Smooth muscle cell (in vitro differentiated cells): ENCODE measurements at regions not wholly inside any gene's neighbourhood (a gene's known extent, or its start where the extent isn't known, plus 50 kb on each side); places are given as distances from the start of the nearest gene placed in this dataset.

Experiments
- DNase-seq: peaks from one replicate; lab custom pipeline; 2025; ENCODE audit not compliant: unreplicated experiment; lab: John Stamatoyannopoulos, UW
- H2AFZ ChIP-seq: fragments of 200-600 bp; sonication (generic); 2 replicates; pipeline ENCODE4 v1.6.0; 2016; ENCODE audit warnings: antibody characterized with exemption, low read depth, mild to moderate bottlenecking
- H3F3A ChIP-seq: fragments of 200-600 bp; sonication (generic); 2 replicates; pipeline ENCODE4 v1.6.0; 2017; ENCODE audit warnings: antibody characterized with exemption, low read depth
- H3K27ac ChIP-seq: fragments of 200-600 bp; sonication (generic); 2 replicates; pipeline ENCODE4 v1.5.1; 2016; ENCODE audit warnings: low read depth, mild to moderate bottlenecking
- H3K27me3 ChIP-seq: fragments of 200-600 bp; sonication (generic); 2 replicates; pipeline ENCODE4 v1.6.1; 2016; ENCODE audit warnings: low read depth, mild to moderate bottlenecking
- H3K36me3 ChIP-seq: fragments of 200-600 bp; sonication (generic); 2 replicates; pipeline ENCODE4 v1.5.1; 2016; ENCODE audit warnings: low read depth
- H3K4me1 ChIP-seq: fragments of 200-600 bp; sonication (generic); 2 replicates; pipeline ENCODE4 v1.5.1; 2016; ENCODE audit warnings: low read depth
- H3K4me2 ChIP-seq: fragments of 200-600 bp; sonication (generic); 2 replicates; pipeline ENCODE4 v1.6.0; 2016; ENCODE audit warnings: mild to moderate bottlenecking
- H3K4me3 ChIP-seq: fragments of 200-600 bp; sonication (generic); 2 replicates; pipeline ENCODE4 v1.5.1; 2016; ENCODE audit warnings: mild to moderate bottlenecking
- H3K79me2 ChIP-seq: fragments of 200-600 bp; sonication (generic); 2 replicates; pipeline ENCODE4 v1.6.0; 2016; ENCODE audit warnings: low read depth, mild to moderate bottlenecking
- H3K9ac ChIP-seq: fragments of 200-600 bp; sonication (generic); 2 replicates; pipeline ENCODE4 v1.6.0; 2016; ENCODE audit warnings: low read depth
- H3K9me3 ChIP-seq: fragments of 200-600 bp; sonication (generic); replicated peaks from 2 replicates; pipeline ENCODE4 v1.5.1; 2016; ENCODE audit warnings: low read depth
- H4K20me1 ChIP-seq: fragments of 200-600 bp; sonication (generic); 2 replicates; pipeline ENCODE4 v1.6.0; 2016; ENCODE audit warnings: low read depth
- WGBS: methylation state at CpG from one replicate; pipeline ENCODE4 v1.1.7; 2016; ENCODE audit warnings: low lambda C conversion rate; 5-methylcytosine and 5-hydroxymethylcytosine counted together
- TF ChIP-seq, protein P1 (sequence below): fragments of 200-600 bp; sonication (generic); IDR thresholded peaks from 2 replicates; pipeline ENCODE4 v1.5.1; 2017; ENCODE audit warnings: borderline replicate concordance, mild to moderate bottlenecking, antibody characterized with exemption; ENCODE audit not compliant: insufficient read depth, poor library complexity, severe bottlenecking

DNA sequence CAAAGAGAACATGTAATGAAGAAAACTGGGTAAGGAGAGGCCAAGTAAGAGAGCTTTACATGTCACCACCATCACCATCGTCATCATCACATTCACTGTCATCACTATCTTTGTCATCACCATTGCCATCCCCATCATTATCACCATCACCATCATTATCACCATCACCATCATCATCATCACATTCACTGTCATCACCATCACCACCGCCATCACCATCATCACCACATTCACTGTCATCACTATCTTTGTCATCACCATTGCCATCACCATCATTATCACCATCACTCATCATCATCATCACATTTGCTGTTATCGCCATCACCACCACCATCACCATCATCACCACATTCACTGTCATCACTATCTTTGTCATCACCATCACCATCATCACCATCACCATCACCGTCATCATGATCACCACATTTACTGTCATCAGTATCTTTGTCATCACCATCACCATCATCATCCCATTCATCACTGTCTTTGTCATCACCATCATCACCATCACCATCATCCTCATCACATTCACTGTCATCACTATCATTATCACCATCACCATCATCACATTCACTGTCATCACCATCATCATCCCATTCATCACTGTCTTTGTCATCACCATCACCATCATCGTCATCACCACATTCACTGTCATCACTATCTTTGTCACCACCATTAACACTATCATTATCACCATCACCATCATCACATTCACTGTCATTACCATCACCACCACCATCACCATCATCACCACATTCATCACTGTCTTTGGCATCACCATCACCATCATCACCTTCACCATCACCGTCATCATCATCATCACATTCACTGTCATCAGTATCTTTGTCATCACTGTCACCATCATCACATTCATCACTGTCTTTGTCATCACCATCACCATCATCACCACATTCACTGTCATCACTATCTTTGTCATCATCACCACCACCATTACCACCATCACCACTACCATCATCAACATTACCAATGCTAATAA is 172.3 kb downstream of the ERMARD start:
- WGBS = 86% methylated on average over 6 of the region's 6 CpGs
- no peak overlapping the region for H3K4me2 ChIP-seq

DNA sequence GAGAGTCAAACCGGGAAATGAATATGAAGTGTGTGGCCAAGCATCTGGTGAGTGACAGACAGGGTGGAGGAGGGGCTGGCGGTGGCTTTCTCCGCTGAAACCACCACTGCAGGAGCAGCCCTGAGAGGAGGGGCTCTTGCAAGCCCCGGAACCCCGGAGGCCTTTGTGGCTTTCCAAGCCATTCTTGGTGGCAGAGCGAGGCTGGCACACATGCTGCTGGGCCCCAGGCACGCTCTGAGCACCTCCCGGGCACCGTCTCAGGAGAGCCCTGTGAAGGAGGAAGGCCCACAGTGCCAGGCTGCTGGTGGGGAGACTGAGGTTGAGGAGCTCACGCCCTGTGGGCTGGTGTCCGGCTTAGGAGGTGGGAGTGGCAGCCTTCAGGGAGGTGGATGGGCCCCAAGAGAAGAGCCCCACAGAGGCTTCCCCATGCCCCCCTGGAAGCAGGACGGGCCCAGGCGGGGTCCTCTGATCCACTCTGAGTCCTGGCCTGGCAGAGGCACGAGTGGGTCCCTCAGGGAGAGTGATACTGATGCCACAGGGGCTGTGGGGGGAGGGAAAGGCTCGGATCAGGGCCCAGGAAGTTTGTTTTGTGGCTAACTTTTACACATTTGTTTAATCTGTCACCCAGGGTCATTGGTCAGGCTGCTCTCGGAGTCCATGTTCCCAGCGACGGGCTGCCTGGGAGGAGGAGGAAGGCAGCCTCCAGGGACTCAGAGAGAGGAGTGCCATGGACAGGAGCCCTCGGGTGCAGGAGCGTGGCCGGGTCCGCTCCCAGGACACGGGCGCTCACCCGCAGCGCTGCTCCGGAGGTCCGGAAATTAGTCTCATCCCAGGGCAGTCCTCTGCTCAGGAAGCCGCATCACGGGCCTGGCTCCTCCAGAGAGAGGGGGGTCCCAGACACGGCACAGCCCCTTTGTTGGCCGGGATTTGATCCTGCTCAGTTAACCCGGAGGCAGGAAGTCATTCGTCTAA is 170.7 kb downstream of the ERMARD start:
- Histone ChIP-seq H3F3A (no peaks in the 10 kb centered on the region), H3K9ac (no peak overlapping the region), H3K27me3 (peaks cover 21% of the 10 kb centered on the region), H3K79me2 (no peaks in the 10 kb centered on the region), H4K20me1 (no peaks in the 10 kb centered on the region), H3K36me3 (no peaks in the 10 kb centered on the region), H3K4me3 (no peak overlapping the region), H3K4me2 (no peak overlapping the region), H3K9me3 (no peaks in the 10 kb centered on the region), H2AFZ (no peak overlapping the region), H3K27ac (no peak overlapping the region), H3K4me1 (no peaks in the 10 kb centered on the region)
- DNase-seq = no peak
- TF ChIP-seq, protein P1, sequence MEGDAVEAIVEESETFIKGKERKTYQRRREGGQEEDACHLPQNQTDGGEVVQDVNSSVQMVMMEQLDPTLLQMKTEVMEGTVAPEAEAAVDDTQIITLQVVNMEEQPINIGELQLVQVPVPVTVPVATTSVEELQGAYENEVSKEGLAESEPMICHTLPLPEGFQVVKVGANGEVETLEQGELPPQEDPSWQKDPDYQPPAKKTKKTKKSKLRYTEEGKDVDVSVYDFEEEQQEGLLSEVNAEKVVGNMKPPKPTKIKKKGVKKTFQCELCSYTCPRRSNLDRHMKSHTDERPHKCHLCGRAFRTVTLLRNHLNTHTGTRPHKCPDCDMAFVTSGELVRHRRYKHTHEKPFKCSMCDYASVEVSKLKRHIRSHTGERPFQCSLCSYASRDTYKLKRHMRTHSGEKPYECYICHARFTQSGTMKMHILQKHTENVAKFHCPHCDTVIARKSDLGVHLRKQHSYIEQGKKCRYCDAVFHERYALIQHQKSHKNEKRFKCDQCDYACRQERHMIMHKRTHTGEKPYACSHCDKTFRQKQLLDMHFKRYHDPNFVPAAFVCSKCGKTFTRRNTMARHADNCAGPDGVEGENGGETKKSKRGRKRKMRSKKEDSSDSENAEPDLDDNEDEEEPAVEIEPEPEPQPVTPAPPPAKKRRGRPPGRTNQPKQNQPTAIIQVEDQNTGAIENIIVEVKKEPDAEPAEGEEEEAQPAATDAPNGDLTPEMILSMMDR = no peak
- WGBS = 84% methylated on average over 31 of the region's 34 CpGs

More for the DNA sequence above, 172.3 kb downstream of the ERMARD start:
- Histone ChIP-seq H4K20me1 (no peaks in the 10 kb centered on the region), H3K27me3 (peaks cover 21% of the 10 kb centered on the region), H3K4me3 (no peak overlapping the region), H3K36me3 (no peaks in the 10 kb centered on the region), H3K79me2 (no peaks in the 10 kb centered on the region), H3K9ac (no peak overlapping the region), H3F3A (no peaks in the 10 kb centered on the region), H2AFZ (no peak overlapping the region), H3K4me1 (no peaks in the 10 kb centered on the region), H3K27ac (no peak overlapping the region), H3K9me3 (no peaks in the 10 kb centered on the region)
- TF ChIP-seq, protein P1 = no peak
- DNase-seq = no peak

DNA sequence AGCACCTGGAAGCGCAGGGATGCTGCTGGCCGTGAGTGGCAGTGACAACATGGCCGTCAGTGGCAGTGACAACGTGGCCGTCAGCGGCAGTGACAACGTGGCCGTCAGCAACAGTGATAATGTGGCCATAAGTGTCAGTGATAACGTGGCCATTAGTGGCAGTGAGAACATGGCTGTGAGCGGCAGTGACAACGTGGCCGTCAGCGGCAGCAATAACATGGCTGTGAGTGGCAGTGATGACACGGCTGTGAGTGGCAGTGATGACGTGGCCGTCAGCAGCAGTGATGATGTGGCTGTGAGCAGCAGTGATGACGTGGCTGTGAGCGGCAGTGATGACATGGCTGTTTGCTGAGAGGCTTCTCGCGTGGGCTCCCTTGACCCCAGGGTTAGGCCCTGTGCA is 169.8 kb downstream of the ERMARD start:
- H2AFZ ChIP-seq = no peak overlapping the region
- H3K79me2 ChIP-seq = no peaks in the 10 kb centered on the region
- no peak overlapping the region for H3K4me2 ChIP-seq
- no peaks in the 10 kb centered on the region for H3K9me3 ChIP-seq
- H3K9ac ChIP-seq = no peak overlapping the region
- H3K4me3 ChIP-seq = no peak overlapping the region
- H3F3A ChIP-seq = no peaks in the 10 kb centered on the region
- H3K36me3 ChIP-seq = no peaks in the 10 kb centered on the region
- peaks cover 13% of the 10 kb centered on the region for H3K27me3 ChIP-seq
- no peaks in the 10 kb centered on the region for H4K20me1 ChIP-seq
- DNase-seq = no peak
- TF ChIP-seq, protein P1 = no peak
- no peaks in the 10 kb centered on the region for H3K4me1 ChIP-seq
- WGBS = 88% methylated on average over 20 of the region's 20 CpGs
- no peak overlapping the region for H3K27ac ChIP-seq
